ENCODE measurements at regions not wholly inside any gene's neighbourhood (a gene's known extent, or its start where the extent isn't known, plus 50 kb on each side); places are given as distances from the start of the nearest gene placed in this dataset.

- FAIRE-seq (no peak), ATAC-seq (no peak)
- 32% methylated on average over 2 of the region's 2 CpGs for WGBS (ENCODE audit: missing lambda C conversion rate)
Observed at GRCh38 chr11:98234698-98235097, 786.1 kb upstream of the CNTN5 start.

GRCh38 chr11:98243897-98244296, 776.9 kb upstream of the CNTN5 start:
- CTCF ChIA-PET, result no interaction called here
- WGBS (ENCODE audit: missing lambda C conversion rate), result 39% methylated on average over 6 of the region's 6 CpGs
- no peak for ATAC-seq

More at GRCh38 chr11:98234698-98235097, 786.1 kb upstream of the CNTN5 start:
- DNase-seq (ENCODE audit: low read depth in 1 of 2, low spot score in 1 of 2), result no peak
- no peaks in the 10 kb centered on the region for H3K4me1 ChIP-seq
- no peak overlapping the region for H3K4me2 ChIP-seq
- ChIA-PET CTCF (no interaction called here), POLR2A (no interaction called here)
- H3K9me3 ChIP-seq, result no peaks in the 10 kb centered on the region
- no peak overlapping the region for H3K27ac ChIP-seq
- no peak overlapping the region for H3K4me3 ChIP-seq
- no peak for TF ChIP-seq BHLHE40 (IDR thresholded peaks at IDR 0.05; ENCODE audit: low read depth, low read length)
- no peak for TF ChIP-seq HOXA7 (CRISPR knock-in tag; IDR thresholded peaks at IDR 0.05)
- TF ChIP-seq NR3C1 (IDR thresholded peaks at IDR 0.05), result no peak
- no peak for TF ChIP-seq FOXS1 (CRISPR knock-in tag; IDR thresholded peaks at IDR 0.05)
- TF ChIP-seq RCOR1 (IDR thresholded peaks at IDR 0.05; ENCODE audit: low read depth, low read length), result no peak
- TF ChIP-seq RNF2 (IDR thresholded peaks at IDR 0.05; ENCODE audit: borderline replicate concordance, low read depth), result no peak
- no peak for TF ChIP-seq ESRRA (IDR thresholded peaks at IDR 0.05; ENCODE audit: borderline replicate concordance, low read length)
- TF ChIP-seq ZSCAN20 (CRISPR knock-in tag; IDR thresholded peaks at IDR 0.05), result no peak
- TF ChIP-seq ZFP36 (IDR thresholded peaks at IDR 0.05; ENCODE audit: borderline replicate concordance, partially characterized antibody), result no peak
- TF ChIP-seq POLR2AphosphoS2 (conservative IDR thresholded peaks at IDR 0.05; ENCODE audit: low read length), result no peak
- TF ChIP-seq RAD21 (conservative IDR thresholded peaks at IDR 0.05 in 1 of 2, IDR thresholded peaks at IDR 0.05 in 1 of 2), result no peak
- TF ChIP-seq PBX3 (IDR thresholded peaks at IDR 0.05), result no peak

More at GRCh38 chr11:98243897-98244296, 776.9 kb upstream of the CNTN5 start:
- no peak for FAIRE-seq
- H3K4me2 ChIP-seq, result no peak overlapping the region
- DNase-seq (ENCODE audit: low read depth in 1 of 2, low spot score in 1 of 2), result no peak
- no peaks in the 10 kb centered on the region for H3K4me1 ChIP-seq
- no peak for TF ChIP-seq HOXA7 (CRISPR knock-in tag; IDR thresholded peaks at IDR 0.05)
- no peak for TF ChIP-seq CEBPB (IDR thresholded peaks at IDR 0.05)
- TF ChIP-seq FOXS1 (CRISPR knock-in tag; IDR thresholded peaks at IDR 0.05), result no peak
- TF ChIP-seq POLR2AphosphoS2 (conservative IDR thresholded peaks at IDR 0.05; ENCODE audit: low read length), result no peak
- TF ChIP-seq CBX2 (IDR thresholded peaks at IDR 0.05; ENCODE audit: borderline replicate concordance, low read depth), result no peak
- TF ChIP-seq REST (IDR thresholded peaks at IDR 0.05), result no peak
- no peak for TF ChIP-seq CTCF (IDR thresholded peaks at IDR 0.05)
- TF ChIP-seq GATA3 (IDR thresholded peaks at IDR 0.05; ENCODE audit: borderline replicate concordance), result no peak
- TF ChIP-seq JUN (IDR thresholded peaks at IDR 0.05), result no peak
- TF ChIP-seq SREBF2 (IDR thresholded peaks at IDR 0.05), result no peak
- TF ChIP-seq NFE2L2 (conservative IDR thresholded peaks at IDR 0.05; ENCODE audit: low read length), result no peak
- POLR2A ChIA-PET, result no interaction called here
- H3K27ac ChIP-seq, result no peak overlapping the region
- no peaks in the 10 kb centered on the region for H3K9me3 ChIP-seq
- H3K4me3 ChIP-seq, result no peak overlapping the region

All from A549 (cell line).